HG02943 (cell line): ENCODE measurements at regions not wholly inside any gene's neighbourhood (a gene's known extent, or its start where the extent isn't known, plus 50 kb on each side); places are given as distances from the start of the nearest gene placed in this dataset.

Experiments
- ATAC-seq: cut with Tn5 transposase; IDR thresholded peaks from one replicate; pipeline ENCODE4 v1.9.1; 2021; ENCODE audit warnings: mild to moderate bottlenecking, low read depth, moderate library complexity; ENCODE audit not compliant: unreplicated experiment

DNA sequence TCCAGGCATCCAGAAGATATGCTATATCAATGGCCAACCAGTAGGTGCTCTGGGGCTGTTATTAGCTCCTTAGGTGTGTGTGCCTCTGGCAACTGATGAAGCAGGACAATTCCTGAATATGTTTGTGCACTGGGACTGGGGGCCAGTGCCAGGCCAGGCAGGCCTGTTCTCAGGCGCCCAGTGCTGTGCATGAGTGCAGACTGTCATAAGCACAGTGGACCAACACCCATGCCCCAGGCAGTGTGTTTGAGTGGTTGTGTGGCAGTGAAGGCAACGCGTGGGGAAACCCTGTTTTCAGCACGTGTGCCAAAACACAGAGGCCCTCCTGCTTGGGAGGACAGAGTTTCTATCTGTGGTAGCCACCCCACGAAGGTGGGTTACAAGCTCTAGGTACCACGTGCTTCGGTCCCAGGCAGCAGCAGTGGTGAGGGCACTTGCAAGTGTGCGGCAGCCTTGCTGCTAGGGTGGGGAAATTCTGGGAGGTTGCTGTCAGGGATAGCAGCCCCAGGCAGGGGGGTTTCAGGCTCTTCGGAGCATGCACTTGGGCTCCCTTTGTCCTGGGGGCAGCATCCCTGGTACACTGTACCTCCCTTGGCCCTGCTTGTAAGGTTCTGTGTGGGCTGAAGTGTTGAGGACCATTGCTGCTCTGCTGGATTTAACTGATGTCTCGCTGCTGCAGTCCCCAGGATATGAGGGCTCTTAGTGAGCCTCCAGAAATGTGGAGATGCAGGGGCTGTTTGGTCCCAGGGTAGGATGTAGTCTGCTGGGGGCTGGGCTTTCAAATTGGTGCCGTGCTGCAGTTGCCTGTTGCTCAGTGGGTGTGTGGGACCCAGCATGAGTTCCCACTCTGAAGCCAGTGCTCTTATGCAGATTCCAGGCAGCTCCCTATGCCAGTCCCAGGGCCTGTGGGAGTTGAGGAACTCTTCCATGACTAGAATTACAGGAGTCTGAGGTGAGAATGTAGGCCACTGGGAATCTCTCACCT lies 280.9 kb downstream of the RPRM start:
- no peak for ATAC-seq

DNA sequence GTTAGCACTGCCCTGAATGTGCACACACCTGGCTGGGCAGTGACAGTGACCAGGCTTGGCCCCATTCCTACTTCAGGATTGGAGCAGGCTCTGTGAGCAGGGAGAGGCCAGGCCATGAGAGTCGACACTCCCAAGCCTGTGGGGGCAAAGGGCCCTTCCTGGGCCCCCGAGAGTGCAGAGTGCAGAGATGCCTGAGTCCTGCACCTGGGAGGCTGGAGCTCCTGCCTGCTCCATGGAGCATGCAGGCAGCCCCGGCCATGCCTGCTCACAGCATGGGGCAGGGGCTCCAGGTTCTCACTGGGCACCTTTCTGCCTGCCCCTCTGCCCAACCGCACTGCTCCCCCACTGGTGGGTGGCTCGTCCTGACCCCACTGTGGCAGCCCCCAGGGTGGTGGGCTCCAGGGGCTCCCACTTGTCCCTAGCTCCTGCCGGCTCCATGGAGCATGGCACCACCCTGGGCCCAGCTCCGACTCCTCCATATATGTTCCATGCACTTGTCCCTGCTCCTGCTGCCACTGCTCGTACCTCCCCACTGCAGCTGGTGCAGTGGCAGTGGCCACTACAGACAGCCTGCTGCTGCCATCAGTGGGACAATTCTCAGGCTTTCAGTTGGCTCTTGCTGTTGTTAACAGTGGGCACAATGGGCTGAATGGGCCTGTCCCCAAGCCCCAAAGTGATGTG lies 282.0 kb downstream of the RPRM start:
- ATAC-seq, result no peak

GRCh38 chr2:153195342-153195741 lies 283.2 kb downstream of the RPRM start:
- no peak for ATAC-seq

- ATAC-seq, result no peak
Measured at GRCh38 chr2:153189091-153189888, 289.3 kb downstream of the RPRM start.

GRCh38 chr2:153179808-153180207 lies 298.8 kb downstream of the RPRM start:
- ATAC-seq, result no peak

DNA sequence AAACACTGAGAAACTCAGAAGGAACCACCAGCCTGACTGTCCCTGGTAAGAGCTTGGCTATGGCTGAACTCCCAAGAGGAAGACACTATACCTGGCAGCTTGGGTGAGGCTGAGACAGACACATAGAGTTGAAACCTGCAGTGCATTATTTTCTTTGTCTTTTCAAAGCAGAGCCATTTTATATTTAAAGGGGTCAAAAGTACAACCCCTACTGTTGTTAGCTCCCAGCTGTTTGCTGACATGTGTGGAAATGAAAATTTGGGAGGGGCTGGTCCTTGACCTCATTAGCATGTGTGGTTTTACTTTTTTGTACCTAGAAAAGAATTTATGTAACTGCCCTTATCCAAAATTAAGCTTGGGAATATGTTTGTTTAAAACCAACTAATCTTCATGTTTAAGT lies 309.0 kb downstream of the RPRM start:
- no peak for ATAC-seq

- no peak for ATAC-seq
Measured at GRCh38 chr2:153165021-153165420, 313.5 kb downstream of the RPRM start.

- ATAC-seq, result no peak
Measured at GRCh38 chr2:153163055-153163454, 315.5 kb downstream of the RPRM start.

GRCh38 chr2:153156743-153157142 lies 321.8 kb downstream of the RPRM start:
- ATAC-seq, result no peak

DNA sequence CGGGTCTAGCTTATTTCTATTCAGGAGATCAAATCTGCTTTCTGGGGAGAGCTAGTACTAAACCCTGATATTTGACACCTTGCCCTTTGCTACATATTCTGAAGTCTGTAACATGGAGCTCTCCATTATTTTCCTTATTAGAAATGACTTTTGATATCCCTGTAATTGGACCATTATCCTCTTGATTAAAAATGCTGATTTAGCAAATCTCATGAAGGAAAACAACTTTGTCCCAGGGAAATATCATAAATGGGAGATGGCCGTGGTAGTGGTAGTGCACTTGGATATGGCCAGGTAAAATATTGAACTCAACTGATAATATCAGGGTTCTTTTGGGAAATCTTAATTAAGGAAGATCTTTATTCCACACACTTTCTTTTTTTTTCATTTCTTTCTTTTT lies 326.5 kb downstream of the RPRM start:
- no peak for ATAC-seq

DNA sequence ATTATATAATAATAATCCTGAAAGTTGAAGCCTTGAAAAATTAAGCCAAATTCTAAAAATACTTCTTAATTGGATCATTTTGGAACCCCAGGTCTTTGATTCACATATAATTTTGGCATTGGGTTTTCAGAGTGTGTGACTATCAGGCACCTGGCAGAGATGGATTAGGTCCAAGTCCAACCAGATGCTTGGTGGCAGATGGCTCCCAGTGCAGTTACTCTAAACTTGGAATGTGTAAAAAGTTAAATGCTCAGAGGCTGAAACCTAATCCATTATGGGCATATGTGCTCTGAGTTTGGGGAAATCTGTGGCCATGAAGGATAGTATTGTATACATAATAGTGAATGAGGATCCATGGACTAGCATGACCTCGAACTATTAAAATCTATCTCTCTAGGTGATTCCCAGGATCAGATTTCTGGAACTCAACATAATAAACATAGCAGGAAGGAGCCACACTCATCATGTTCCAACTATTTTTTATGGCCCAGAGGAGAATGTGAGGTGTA lies 333.0 kb downstream of the RPRM start:
- ATAC-seq, result no peak

DNA sequence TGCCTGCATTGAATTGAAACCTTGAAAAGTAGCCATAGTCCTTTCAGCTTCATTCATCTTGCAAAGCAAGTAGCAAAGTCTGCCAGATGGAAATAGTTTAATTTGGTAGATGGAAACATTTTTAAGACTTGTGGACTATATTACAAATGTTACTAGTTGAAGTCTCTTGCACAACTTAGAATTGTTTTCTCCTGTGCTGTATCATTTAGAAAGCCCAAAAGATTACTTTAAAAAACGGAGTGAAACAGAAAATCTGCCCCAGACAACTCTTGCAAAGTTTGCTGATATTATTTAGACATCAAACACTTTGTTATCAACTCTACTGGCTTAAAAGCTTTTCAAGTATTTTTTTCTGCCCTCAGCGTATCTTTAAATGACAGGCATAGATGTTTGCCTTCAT lies 335.0 kb downstream of the RPRM start:
- no peak for ATAC-seq

DNA sequence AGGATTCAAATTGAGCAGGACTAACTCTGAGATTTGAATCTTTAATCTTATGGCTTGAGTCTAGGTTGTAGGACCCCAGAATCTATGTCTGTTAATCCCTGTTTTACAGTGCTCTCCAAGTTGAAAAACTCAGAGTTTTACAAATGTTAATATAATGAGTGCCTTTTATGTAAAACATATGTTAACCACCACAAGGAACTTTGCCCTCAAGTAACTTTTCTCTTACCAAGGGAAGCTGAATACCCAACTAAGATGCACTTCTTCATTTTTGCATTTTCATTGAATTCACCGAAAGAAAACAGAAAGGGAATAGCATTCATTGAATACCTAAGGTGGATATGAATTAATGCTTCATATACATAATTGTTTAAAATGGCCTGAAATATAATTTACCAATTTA lies 338.1 kb downstream of the RPRM start:
- ATAC-seq, result no peak

DNA sequence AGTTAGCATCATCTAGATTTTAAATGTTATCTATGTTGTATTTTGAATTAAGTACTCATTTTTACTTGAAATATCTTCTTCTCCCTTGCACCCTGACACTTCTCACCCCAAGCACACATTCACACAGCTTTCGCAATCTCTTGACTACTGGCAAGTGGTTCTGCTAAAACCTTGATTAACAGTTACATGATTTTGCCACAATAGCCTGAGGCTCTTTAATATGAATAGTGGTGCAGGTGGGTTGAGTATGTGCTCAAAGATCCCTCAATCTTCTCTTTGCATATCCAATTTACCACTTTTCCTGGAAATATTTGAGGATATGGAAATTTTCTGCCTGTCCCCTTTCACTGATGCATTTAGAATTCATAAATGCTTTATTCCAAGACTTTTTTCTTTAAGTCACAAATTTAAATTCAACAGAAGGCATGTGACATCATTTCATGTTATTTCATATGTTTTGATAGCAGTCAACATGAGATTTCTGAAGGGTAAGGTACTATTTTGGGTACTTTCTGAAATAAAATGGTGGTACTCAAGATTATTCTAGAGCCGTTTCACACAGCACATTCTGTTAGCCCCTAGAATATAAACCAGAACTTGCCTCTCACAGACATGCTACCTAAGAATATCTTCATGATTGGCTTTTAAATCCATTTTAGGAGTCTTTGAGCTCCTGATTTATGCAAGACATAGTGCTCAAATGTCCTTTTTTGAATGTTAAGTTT lies 339.7 kb downstream of the RPRM start:
- ATAC-seq, result no peak

- no peak for ATAC-seq
Measured at GRCh38 chr2:153136216-153136615, 342.3 kb downstream of the RPRM start.

GRCh38 chr2:153134725-153135124 lies 343.8 kb downstream of the RPRM start:
- ATAC-seq, result no peak

- ATAC-seq, result no peak
Measured at GRCh38 chr2:153133716-153134115, 344.8 kb downstream of the RPRM start.

- no peak for ATAC-seq
Measured at GRCh38 chr2:153132418-153132817, 346.1 kb downstream of the RPRM start.

DNA sequence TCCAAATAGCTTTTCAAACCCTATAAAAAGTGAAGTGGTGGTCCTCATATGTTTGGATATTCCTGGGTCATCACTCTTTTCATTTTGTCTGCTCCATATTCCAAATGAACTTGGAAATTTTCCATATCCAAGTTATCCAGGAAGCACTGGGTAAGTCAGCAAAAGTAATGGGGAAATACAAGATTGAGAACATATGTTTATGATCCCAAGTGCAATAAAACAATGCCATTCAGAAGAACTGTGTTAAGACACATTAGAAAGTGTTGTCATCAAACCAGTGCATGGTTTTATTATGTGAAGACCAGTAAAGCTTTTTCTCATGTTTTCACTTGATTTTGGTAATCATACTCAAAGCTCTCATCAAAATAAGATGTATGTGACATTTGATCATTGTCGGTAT lies 363.4 kb downstream of the RPRM start:
- ATAC-seq, result no peak

DNA sequence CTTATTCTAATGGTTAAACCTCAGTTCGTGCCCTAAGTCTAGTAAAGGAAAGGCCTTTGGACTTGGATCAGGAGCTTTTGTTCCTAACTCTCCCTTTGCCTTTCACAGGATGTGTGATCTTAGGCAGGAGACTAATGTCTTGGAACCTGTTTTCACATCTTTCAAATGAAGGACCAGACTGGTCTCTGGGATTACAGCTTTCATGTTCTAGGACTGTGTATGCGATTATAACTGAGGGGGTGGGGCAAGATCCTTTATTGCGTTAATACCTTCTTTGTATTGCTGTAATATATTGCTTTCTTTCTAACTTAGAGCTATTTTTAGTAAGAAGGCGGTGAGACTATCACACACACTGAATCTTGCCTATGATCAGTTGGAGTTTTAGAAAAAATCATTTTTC lies 368.1 kb downstream of the RPRM start:
- ATAC-seq, result no peak
